OCI-LY3 (cell line): ENCODE measurements at regions not wholly inside any gene's neighbourhood (a gene's known extent, or its start where the extent isn't known, plus 50 kb on each side); places are given as distances from the start of the nearest gene placed in this dataset.
"Not testable (repeated sequence)": the region's sequence is repeated elsewhere in the genome, so short reads cannot be mapped to it uniquely, and the experiment has no call there.

Experiments
- H2AFZ ChIP-seq: fragments of 200-600, 300-600 bp; shearing (Covaris generic); 2 replicates; pipeline ENCODE4 v1.6.0; 2014; ENCODE audit warnings: antibody characterized with exemption, low read depth, low read length
- H3K27ac ChIP-seq: fragments of 200-600, 300-600 bp; sonication (generic); 2 replicates; pipeline ENCODE4 v1.5.1; 2014; ENCODE audit warnings: mild to moderate bottlenecking, low read length, moderate library complexity, mixed read lengths
- H3K27me3 ChIP-seq: fragments of 200-600, 300-600 bp; sonication (generic); 2 replicates; pipeline ENCODE4 v1.6.1; 2014; ENCODE audit warnings: low read depth, low read length, mixed read lengths
- H3K36me3 ChIP-seq: fragments of 200-600, 300-600 bp; sonication (generic); replicated peaks from 2 replicates; pipeline ENCODE3; 2014; ENCODE audit warnings: low read depth, low read length, mixed read lengths
- H3K4me1 ChIP-seq: fragments of 300-600, 200-600 bp; sonication (generic); 2 replicates; pipeline ENCODE4 v1.6.1; 2014; ENCODE audit warnings: low read length, mixed read lengths
- H3K4me2 ChIP-seq: fragments of 200-600, 300-600 bp; sonication (generic); 2 replicates; pipeline ENCODE4 v1.6.1; 2014; ENCODE audit warnings: low read length, mixed read lengths
- H3K4me3 ChIP-seq: fragments of 300-600, 200-600 bp; sonication (generic); 2 replicates; pipeline ENCODE4 v1.5.1; 2014; ENCODE audit warnings: antibody characterized with exemption, mild to moderate bottlenecking, low read length, moderate library complexity
- H3K79me2 ChIP-seq: fragments of 300-600, 200-600 bp; shearing (Covaris generic); 2 replicates; pipeline ENCODE4 v1.6.1; 2014; ENCODE audit warnings: mild to moderate bottlenecking, low read length, mixed read lengths
- H3K9ac ChIP-seq: fragments of 300-600, 200-600 bp; shearing (Covaris generic); 2 replicates; pipeline ENCODE4 v1.6.0; 2014; ENCODE audit warnings: mild to moderate bottlenecking, low read length, moderate library complexity
- H3K9me3 ChIP-seq: fragments of 200-600, 300-600 bp; shearing (Covaris generic); 2 replicates; pipeline ENCODE4 v1.6.1; 2014; ENCODE audit warnings: low read length, mixed read lengths; ENCODE audit not compliant: insufficient read depth
- H4K20me1 ChIP-seq: fragments of 200-600, 300-600 bp; sonication (generic); 2 replicates; pipeline ENCODE4 v1.6.1; 2016; ENCODE audit warnings: low read length, mixed read lengths; ENCODE audit not compliant: insufficient read depth
- EZH2phosphoT487 ChIP-seq: fragments of 200-600 bp; shearing (Covaris generic); IDR thresholded peaks from 2 replicates; pipeline ENCODE4 v1.6.1; 2018; ENCODE audit warnings: antibody characterized with exemption, mixed run types, low read depth
- TF ChIP-seq, protein P1 (sequence below): fragments of 200-600, 300-600 bp; sonication (generic); IDR thresholded peaks from 2 replicates; pipeline ENCODE4 v1.5.1; 2014; ENCODE audit warnings: antibody characterized with exemption, low read length, low read depth

DNA sequence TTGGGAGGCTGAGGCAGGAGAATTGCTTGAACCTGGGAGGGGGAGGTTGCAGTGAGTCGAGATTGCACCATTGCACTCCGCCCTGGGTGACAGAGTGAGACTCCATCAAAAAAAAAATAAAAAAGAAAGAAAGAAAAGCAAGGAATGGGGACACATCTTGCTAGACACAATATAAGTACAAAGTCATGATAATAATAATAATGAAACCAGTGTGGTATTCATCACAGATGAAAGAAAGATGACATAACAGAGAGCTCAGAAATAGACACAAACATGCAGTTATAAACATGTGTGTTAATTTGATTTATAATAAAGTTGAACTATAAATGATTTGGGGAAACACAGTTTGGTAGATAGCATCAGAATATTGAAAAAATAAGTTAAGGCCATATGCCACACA lies 264.1 kb downstream of the SRGAP2C start:
- H4K20me1 ChIP-seq, result no peaks in the 10 kb centered on the region
- H3K9ac ChIP-seq, result no peak overlapping the region
- H3K9me3 ChIP-seq, result 0 out of 2 replicates have a peak, but pooled peaks cover 2% of the 10 kb centered on the region
- H3K27me3 ChIP-seq, result no peaks in the 10 kb centered on the region
- H3K4me2 ChIP-seq, result no peak overlapping the region
- no peaks in the 10 kb centered on the region for H3K79me2 ChIP-seq
- no peak overlapping the region for H3K4me3 ChIP-seq
- no peak overlapping the region for H3K27ac ChIP-seq
- no peaks in the 10 kb centered on the region for H3K36me3 ChIP-seq
- peaks cover 27% of the 10 kb centered on the region for H3K4me1 ChIP-seq
- H2AFZ ChIP-seq, result no peak overlapping the region
- TF ChIP-seq, protein P1, sequence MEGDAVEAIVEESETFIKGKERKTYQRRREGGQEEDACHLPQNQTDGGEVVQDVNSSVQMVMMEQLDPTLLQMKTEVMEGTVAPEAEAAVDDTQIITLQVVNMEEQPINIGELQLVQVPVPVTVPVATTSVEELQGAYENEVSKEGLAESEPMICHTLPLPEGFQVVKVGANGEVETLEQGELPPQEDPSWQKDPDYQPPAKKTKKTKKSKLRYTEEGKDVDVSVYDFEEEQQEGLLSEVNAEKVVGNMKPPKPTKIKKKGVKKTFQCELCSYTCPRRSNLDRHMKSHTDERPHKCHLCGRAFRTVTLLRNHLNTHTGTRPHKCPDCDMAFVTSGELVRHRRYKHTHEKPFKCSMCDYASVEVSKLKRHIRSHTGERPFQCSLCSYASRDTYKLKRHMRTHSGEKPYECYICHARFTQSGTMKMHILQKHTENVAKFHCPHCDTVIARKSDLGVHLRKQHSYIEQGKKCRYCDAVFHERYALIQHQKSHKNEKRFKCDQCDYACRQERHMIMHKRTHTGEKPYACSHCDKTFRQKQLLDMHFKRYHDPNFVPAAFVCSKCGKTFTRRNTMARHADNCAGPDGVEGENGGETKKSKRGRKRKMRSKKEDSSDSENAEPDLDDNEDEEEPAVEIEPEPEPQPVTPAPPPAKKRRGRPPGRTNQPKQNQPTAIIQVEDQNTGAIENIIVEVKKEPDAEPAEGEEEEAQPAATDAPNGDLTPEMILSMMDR, result no peak
- TF ChIP-seq EZH2phosphoT487, result no peak

DNA sequence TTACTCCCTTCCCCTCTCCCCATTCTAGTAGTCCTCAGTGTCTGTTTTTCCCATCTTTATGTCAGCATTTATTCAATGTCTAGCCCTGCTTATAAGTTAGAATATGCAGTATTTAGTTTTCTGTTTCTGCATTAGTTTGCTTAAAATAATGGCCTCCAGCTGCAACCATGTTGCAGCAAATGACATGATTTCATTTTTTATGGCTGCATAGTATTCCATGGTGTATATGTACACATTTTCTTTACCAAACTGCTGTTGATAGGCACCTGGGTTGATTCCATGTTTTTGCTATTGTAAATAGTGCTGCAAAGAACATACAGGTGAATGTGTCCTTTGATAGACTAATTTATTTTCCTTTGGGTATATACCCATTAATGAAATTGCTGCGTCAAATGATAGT lies 267.7 kb downstream of the SRGAP2C start:
- H2AFZ ChIP-seq, result no peak overlapping the region
- H3K27ac ChIP-seq, result no peak overlapping the region
- H3K4me2 ChIP-seq, result no peak overlapping the region
- no peak overlapping the region for H3K9ac ChIP-seq
- 0 out of 2 replicates have a peak, but pooled peaks cover 2% of the 10 kb centered on the region for H3K9me3 ChIP-seq
- no peaks in the 10 kb centered on the region for H3K27me3 ChIP-seq
- no peaks in the 10 kb centered on the region for H4K20me1 ChIP-seq
- no peak overlapping the region for H3K4me3 ChIP-seq
- peaks cover 19% of the 10 kb centered on the region for H3K4me1 ChIP-seq
- no peak for TF ChIP-seq EZH2phosphoT487
- TF ChIP-seq, protein P1, result no peak
- no peaks in the 10 kb centered on the region for H3K79me2 ChIP-seq
- H3K36me3 ChIP-seq, result no peaks in the 10 kb centered on the region

DNA sequence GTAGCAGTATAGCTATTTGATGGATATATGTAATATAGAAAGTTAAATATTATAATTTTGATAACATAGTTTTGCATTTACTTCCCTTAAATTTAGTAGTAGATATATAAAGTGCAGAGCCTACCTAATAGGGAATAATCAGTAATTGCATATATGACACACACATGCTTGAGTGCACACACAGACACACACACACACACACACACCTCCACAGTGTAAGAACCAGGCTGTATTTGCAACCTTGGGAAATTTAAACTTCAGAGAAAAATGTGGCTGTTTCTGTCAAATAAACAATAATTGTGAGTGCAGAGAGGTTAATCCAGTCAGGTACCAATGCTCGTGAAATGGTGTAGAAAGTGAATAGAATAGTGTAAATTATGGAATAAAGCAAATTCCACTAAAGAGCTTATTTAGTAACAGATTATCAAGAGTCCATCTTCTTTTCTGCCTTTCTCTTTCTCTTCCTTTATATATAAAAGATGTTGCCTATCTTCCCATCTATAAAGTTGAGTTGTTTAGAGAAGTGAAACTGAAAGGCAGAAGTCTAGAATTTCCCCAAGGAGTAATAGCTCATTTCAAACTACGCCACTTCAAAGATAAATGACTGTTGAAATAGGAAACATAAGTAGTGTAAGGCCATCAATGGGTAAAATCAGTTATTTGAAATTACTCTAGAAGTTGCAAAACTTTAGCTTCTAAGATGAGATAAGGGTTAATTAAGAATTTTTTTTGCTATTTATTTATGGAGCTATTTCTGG lies 273.7 kb downstream of the SRGAP2C start:
- peak overlapping the region; percentile 80 for H3K27ac ChIP-seq
- peak overlapping the region; percentile 34; the same call in 1 of the 2 replicates for H3K9ac ChIP-seq
- peaks cover 33% of the 10 kb centered on the region for H3K4me1 ChIP-seq
- H4K20me1 ChIP-seq, result no peaks in the 10 kb centered on the region
- no peaks in the 10 kb centered on the region for H3K27me3 ChIP-seq
- peak overlapping the region; percentile 51 for H3K4me3 ChIP-seq
- H3K4me2 ChIP-seq, result peak overlapping the region; percentile 70
- H3K36me3 ChIP-seq, result no peaks in the 10 kb centered on the region
- no peak overlapping the region for H2AFZ ChIP-seq
- no peaks in the 10 kb centered on the region for H3K79me2 ChIP-seq
- TF ChIP-seq EZH2phosphoT487, result no peak
- TF ChIP-seq, protein P1, result no peak
- no peaks in the 10 kb centered on the region for H3K9me3 ChIP-seq

DNA sequence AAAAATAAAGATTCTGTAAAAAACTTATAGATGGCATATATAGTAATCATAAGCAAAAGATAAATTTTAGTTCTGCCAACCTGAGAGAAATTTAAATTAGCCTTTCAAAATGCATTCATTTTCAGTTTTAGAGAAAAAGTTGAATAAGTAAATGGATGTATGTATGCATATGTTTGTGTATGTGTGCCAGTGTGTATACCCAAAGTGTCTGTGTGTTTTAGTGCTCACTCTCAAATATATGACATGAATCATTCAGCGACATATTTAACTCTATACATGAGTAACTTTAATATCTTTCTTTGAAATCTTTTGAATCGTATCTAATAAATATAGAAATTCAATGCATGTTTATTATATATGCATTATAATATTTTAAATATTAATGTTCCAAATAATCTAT lies 274.5 kb downstream of the SRGAP2C start:
- H3K4me2 ChIP-seq, result peak overlapping the region; percentile 22; the same call in 1 of the 2 replicates
- no peaks in the 10 kb centered on the region for H4K20me1 ChIP-seq
- no peaks in the 10 kb centered on the region for H3K79me2 ChIP-seq
- H3K4me1 ChIP-seq, result peaks cover 33% of the 10 kb centered on the region
- peak overlapping the region; percentile 80; the same call in 1 of the 2 replicates for H3K27ac ChIP-seq
- H3K4me3 ChIP-seq, result no peak overlapping the region
- H3K27me3 ChIP-seq, result no peaks in the 10 kb centered on the region
- H3K9ac ChIP-seq, result no peak overlapping the region
- no peak for TF ChIP-seq EZH2phosphoT487
- TF ChIP-seq, protein P1, result no peak
- H3K36me3 ChIP-seq, result no peaks in the 10 kb centered on the region
- H3K9me3 ChIP-seq, result no peaks in the 10 kb centered on the region
- H2AFZ ChIP-seq, result no peak overlapping the region

DNA sequence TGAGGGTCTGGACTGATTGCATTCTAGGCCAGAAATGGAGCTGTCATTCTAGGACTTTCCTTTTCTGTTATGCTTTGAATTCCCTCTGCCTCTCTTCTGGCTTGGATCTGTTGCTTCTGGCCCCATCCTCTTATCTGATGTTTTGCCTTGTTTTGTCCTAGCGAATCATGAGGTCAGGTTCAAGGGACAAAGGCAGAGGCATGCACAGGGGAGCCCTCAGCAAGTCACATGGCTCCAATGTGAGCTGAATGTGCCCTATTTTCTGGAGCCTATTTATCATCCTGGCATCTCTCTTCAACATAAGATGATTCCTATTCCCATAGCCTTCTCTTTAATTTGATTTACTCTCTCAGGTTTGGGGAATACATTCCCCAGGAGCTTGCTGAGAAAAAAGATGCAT lies 284.6 kb downstream of the SRGAP2C start:
- H3K79me2 ChIP-seq, H3K27me3 ChIP-seq, H3K27ac ChIP-seq, H2AFZ ChIP-seq, H4K20me1 ChIP-seq, H3K9me3 ChIP-seq, H3K4me2 ChIP-seq, H3K4me3 ChIP-seq, H3K36me3 ChIP-seq, H3K9ac ChIP-seq: not testable (repeated sequence)
- H3K4me1 ChIP-seq, result peaks cover 22% of the 10 kb centered on the region

DNA sequence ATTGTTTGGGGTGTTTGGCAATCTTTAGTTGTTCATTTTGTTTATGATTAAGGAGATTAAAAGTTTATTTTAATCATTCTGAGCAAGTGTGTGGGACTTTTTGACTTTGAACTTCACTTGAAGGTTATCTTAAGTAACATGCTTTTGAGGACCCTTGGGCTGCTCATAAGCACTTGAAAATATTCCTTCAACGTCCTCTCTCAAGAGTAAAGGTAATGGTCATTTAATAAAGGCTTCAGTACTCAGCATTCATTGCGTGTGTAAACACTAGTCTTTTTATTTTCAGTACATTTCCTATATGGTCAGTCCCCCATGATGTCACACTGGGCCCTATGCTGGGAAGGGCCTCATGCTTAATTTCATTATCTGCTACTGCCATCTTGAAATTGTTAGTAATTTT lies 285.6 kb downstream of the SRGAP2C start:
- H3K9me3 ChIP-seq, H3K27ac ChIP-seq, H3K9ac ChIP-seq, H2AFZ ChIP-seq, H3K27me3 ChIP-seq, H4K20me1 ChIP-seq, H3K4me3 ChIP-seq, H3K36me3 ChIP-seq, H3K79me2 ChIP-seq, H3K4me2 ChIP-seq: not testable (repeated sequence)
- peaks cover 22% of the 10 kb centered on the region for H3K4me1 ChIP-seq
